Glomerular endothelial cell (primary cell): ENCODE measurements at regions not wholly inside any gene's neighbourhood (a gene's known extent, or its start where the extent isn't known, plus 50 kb on each side); places are given as distances from the start of the nearest gene placed in this dataset.

Source experiments
- DNase-seq: peaks from one replicate; pipeline ENCODE4 v3.0.0-alpha.2; 2011; ENCODE audit warnings: low read depth, low spot score; ENCODE audit errors: extremely low read depth

GRCh38 chr22:22392131-22392530, 116.4 kb downstream of the ZNF280B start:
- no peak for DNase-seq

- DNase-seq, result no peak
Measured at GRCh38 chr22:22394591-22394990, 114.0 kb downstream of the ZNF280B start.

GRCh38 chr22:22395245-22395644, 113.3 kb downstream of the ZNF280B start:
- DNase-seq, result no peak

- DNase-seq, result no peak
Measured at GRCh38 chr22:22396741-22397291, 111.7 kb downstream of the ZNF280B start.

- no peak for DNase-seq
Measured at GRCh38 chr22:22397292-22397870, 111.2 kb downstream of the ZNF280B start.

GRCh38 chr22:22397875-22398524, 110.5 kb downstream of the ZNF280B start:
- no peak for DNase-seq

GRCh38 chr22:22398530-22399327, 109.8 kb downstream of the ZNF280B start:
- DNase-seq, result no peak

GRCh38 chr22:22400099-22400498, 108.4 kb downstream of the ZNF280B start:
- no peak for DNase-seq

- DNase-seq, result no peak
Measured at GRCh38 chr22:22400964-22401363, 107.6 kb downstream of the ZNF280B start.

- no peak for DNase-seq
Measured at GRCh38 chr22:22401381-22401780, 107.2 kb downstream of the ZNF280B start.

GRCh38 chr22:22403306-22403705, 105.2 kb downstream of the ZNF280B start:
- no peak for DNase-seq

GRCh38 chr22:22403771-22404170, 104.8 kb downstream of the ZNF280B start:
- DNase-seq, result no peak

- DNase-seq, result no peak
Measured at GRCh38 chr22:22404598-22405284, 103.8 kb downstream of the ZNF280B start.

- no peak for DNase-seq
Measured at GRCh38 chr22:22406445-22407027, 102.0 kb downstream of the ZNF280B start.

- no peak for DNase-seq
Measured at GRCh38 chr22:22407061-22407460, 101.5 kb downstream of the ZNF280B start.

- no peak for DNase-seq
Measured at GRCh38 chr22:22408269-22408668, 100.3 kb downstream of the ZNF280B start.

- no peak for DNase-seq
Measured at GRCh38 chr22:22408731-22409696, 99.5 kb downstream of the ZNF280B start.

GRCh38 chr22:22410121-22410520, 98.4 kb downstream of the ZNF280B start:
- no peak for DNase-seq

- no peak for DNase-seq
Measured at GRCh38 chr22:22410677-22411076, 97.9 kb downstream of the ZNF280B start.

- DNase-seq, result no peak
Measured at GRCh38 chr22:22414266-22414665, 94.3 kb downstream of the ZNF280B start.
